Fibroblast of lung (primary cell): ENCODE measurements at regions not wholly inside any gene's neighbourhood (a gene's known extent, or its start where the extent isn't known, plus 50 kb on each side); places are given as distances from the start of the nearest gene placed in this dataset.

Experiments
- DNase-seq, 2 donors: peaks; one replicate each; pipeline versions ENCODE4 v3.0.0 to v3.0.0-alpha.2; 2010; ENCODE audit warnings: low read depth in 2 of 2
- H2AFZ ChIP-seq: 2 replicates; pipeline ENCODE4 v1.5.1; 2012; ENCODE audit warnings: low read length, control low read depth, inconsistent platforms
- H3K27ac ChIP-seq: 2 replicates; pipeline ENCODE4 v1.5.1; 2011; ENCODE audit warnings: low read length, control low read depth; ENCODE audit not compliant: insufficient read depth
- H3K27me3 ChIP-seq: 2 replicates; pipeline ENCODE4 v1.5.1; 2011; ENCODE audit warnings: mild to moderate bottlenecking, low read length; ENCODE audit not compliant: control insufficient read depth, insufficient read depth
- H3K36me3 ChIP-seq: 2 replicates; pipeline ENCODE4 v1.5.1; 2011; ENCODE audit warnings: low read length; ENCODE audit not compliant: control insufficient read depth, insufficient read depth
- H3K4me1 ChIP-seq: 2 replicates; pipeline ENCODE4 v1.5.1; 2011; ENCODE audit warnings: low read length; ENCODE audit not compliant: control insufficient read depth, insufficient read depth; ENCODE audit errors: extremely low read depth
- H3K4me2 ChIP-seq: 2 replicates; pipeline ENCODE4 v1.5.1; 2011; ENCODE audit warnings: low read length, control low read depth; ENCODE audit not compliant: insufficient read depth; ENCODE audit errors: extremely low read depth
- H3K4me3 ChIP-seq, 4 experiments: fragments of 200-600 bp in 1 of 4; sonication (generic) in 1 of 4; replicated peaks in 1 of 4; 2 replicates each; pipeline ENCODE4 v1.5.1; 2011 to 2016; ENCODE audit warnings: low read length in 4 of 4, low read depth in 3 of 4, mild to moderate bottlenecking in 3 of 4, control low read depth in 2 of 4, inconsistent platforms in 1 of 4, mixed read lengths in 1 of 4; ENCODE audit not compliant: insufficient read depth in 1 of 4; ENCODE audit errors: control extremely low read depth in 1 of 4
- H3K79me2 ChIP-seq: 2 replicates; pipeline ENCODE4 v1.5.1; 2012; ENCODE audit warnings: mild to moderate bottlenecking, low read length, inconsistent platforms; ENCODE audit not compliant: control insufficient read depth, insufficient read depth
- H3K9ac ChIP-seq: 2 replicates; pipeline ENCODE4 v1.5.1; 2011; ENCODE audit warnings: mild to moderate bottlenecking, low read length, control low read depth; ENCODE audit not compliant: insufficient read depth
- H3K9me3 ChIP-seq: 2 replicates; pipeline ENCODE4 v1.5.1; 2012; ENCODE audit warnings: low read depth, low read length; ENCODE audit not compliant: control insufficient read depth, insufficient read depth
- H4K20me1 ChIP-seq: 2 replicates; pipeline ENCODE4 v1.5.1; 2011; ENCODE audit warnings: low read length; ENCODE audit not compliant: control insufficient read depth, insufficient read depth; ENCODE audit errors: extremely low read depth
- CTCF ChIP-seq, 2 donors: IDR thresholded peaks in 1 of 2; conservative IDR thresholded peaks in 1 of 2; 1 replicate in 1 of 2; 2 replicates in 1 of 2; pipeline ENCODE4 v1.5.1; 2011 to 2012; ENCODE audit warnings: low read length in 2 of 2, control low read depth in 1 of 2, inconsistent platforms in 1 of 2, low read depth in 1 of 2, mild to moderate bottlenecking in 1 of 2
- EZH2 ChIP-seq: IDR thresholded peaks from 2 replicates; pipeline ENCODE4 v1.5.1; 2012; ENCODE audit warnings: low read length, control low read depth, mild to moderate bottlenecking; ENCODE audit errors: missing control alignments

- Histone ChIP-seq H3K27ac (no peak overlapping the region), H3K79me2 (no peaks in the 10 kb centered on the region), H4K20me1 (no peaks in the 10 kb centered on the region), H2AFZ (no peak overlapping the region), H3K9me3 (no peaks in the 10 kb centered on the region), H3K9ac (no peak overlapping the region), H3K36me3 (no peaks in the 10 kb centered on the region), H3K4me2 (no peak overlapping the region), H3K4me3 (no peak overlapping the region), H3K4me1 (no peaks in the 10 kb centered on the region), H3K27me3 (no peaks in the 10 kb centered on the region)
- TF ChIP-seq EZH2 (no peak), CTCF (conservative IDR thresholded peaks at IDR 0.05 in 1 of 2, IDR thresholded peaks at IDR 0.05 in 1 of 2; ENCODE audit: low read depth in 1 of 2, low read length in 2 of 2) (no peak)
- DNase-seq: no peak
Observed at GRCh38 chr5:155831491-155831890, 495.5 kb upstream of the SGCD start.

GRCh38 chr5:155833287-155833686 lies 493.7 kb upstream of the SGCD start:
- Histone ChIP-seq H4K20me1 (no peaks in the 10 kb centered on the region), H3K4me3 (no peak overlapping the region), H2AFZ (no peak overlapping the region), H3K9me3 (no peaks in the 10 kb centered on the region), H3K27me3 (no peaks in the 10 kb centered on the region), H3K4me2 (no peak overlapping the region), H3K27ac (no peak overlapping the region), H3K9ac (no peak overlapping the region), H3K4me1 (no peaks in the 10 kb centered on the region), H3K36me3 (no peaks in the 10 kb centered on the region), H3K79me2 (no peaks in the 10 kb centered on the region)
- TF ChIP-seq EZH2: no peak
- no peak for DNase-seq

GRCh38 chr5:155834271-155834975 lies 492.5 kb upstream of the SGCD start:
- Histone ChIP-seq H3K79me2 (no peaks in the 10 kb centered on the region), H3K27me3 (no peaks in the 10 kb centered on the region), H4K20me1 (no peaks in the 10 kb centered on the region), H3K4me1 (no peaks in the 10 kb centered on the region), H3K9me3 (no peaks in the 10 kb centered on the region), H3K36me3 (no peaks in the 10 kb centered on the region), H3K4me2 (no peak overlapping the region), H2AFZ (no peak overlapping the region), H3K27ac (no peak overlapping the region), H3K4me3 (no peak overlapping the region), H3K9ac (no peak overlapping the region)
- TF ChIP-seq CTCF (conservative IDR thresholded peaks at IDR 0.05 in 1 of 2, IDR thresholded peaks at IDR 0.05 in 1 of 2; ENCODE audit: low read depth in 1 of 2, low read length in 2 of 2): no peak
- TF ChIP-seq EZH2: no peak
- DNase-seq: no peak
